ENCODE measurements at regions not wholly inside any gene's neighbourhood (a gene's known extent, or its start where the extent isn't known, plus 50 kb on each side); places are given as distances from the start of the nearest gene placed in this dataset.

DNA sequence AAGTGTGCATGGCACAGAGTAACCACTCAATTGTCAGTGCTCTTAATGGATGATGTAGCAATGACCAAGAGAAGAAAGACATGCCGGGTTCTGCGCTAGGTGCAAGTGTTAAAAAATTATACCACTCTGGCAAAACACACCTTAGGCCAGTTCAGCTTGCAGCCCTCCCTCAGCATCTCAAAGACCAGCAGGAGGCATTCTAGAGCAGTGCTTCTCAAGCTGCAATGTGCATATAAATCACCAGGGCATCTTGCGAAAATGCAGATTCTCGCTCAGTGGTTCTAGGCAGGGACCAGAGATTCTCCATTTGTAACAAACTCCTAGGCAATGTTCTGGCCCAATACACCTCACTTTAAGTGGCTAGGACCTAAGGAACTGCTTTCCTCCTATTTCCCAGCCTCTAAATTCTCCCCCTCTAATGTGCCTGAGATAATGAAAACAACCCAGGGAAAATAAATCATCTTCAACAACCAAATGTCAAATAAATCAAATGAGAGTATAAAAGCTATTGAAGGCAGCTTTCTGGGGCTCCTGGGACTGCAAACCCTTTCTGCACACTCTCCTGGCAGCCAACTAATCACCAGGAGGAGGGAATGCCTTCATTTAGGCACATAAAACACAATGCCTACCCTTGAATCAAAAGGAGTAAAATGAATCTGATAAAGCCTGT lies 337.2 kb upstream of the API5 start:
- Mint-ChIP-seq H3K36me3 (no peaks in the 10 kb centered on the region), H3K27me3 (ENCODE audit: low read depth in 3 of 3) (peaks cover 0 to 1% (median 0%) of the 10 kb centered on the region in 3 donors), H3K9me3 (peaks cover 0 to 7% (median 0%) of the 10 kb centered on the region in 7 donors), H3K4me3 (no peak overlapping the region), H3K4me1 (no peaks in the 10 kb centered on the region), H3K27ac (no peak overlapping the region)
- no peak overlapping the region for H3K27ac ChIP-seq (ENCODE audit: low read depth in 1 of 2, low read length in 2 of 2)
- TF ChIP-seq, protein P1, sequence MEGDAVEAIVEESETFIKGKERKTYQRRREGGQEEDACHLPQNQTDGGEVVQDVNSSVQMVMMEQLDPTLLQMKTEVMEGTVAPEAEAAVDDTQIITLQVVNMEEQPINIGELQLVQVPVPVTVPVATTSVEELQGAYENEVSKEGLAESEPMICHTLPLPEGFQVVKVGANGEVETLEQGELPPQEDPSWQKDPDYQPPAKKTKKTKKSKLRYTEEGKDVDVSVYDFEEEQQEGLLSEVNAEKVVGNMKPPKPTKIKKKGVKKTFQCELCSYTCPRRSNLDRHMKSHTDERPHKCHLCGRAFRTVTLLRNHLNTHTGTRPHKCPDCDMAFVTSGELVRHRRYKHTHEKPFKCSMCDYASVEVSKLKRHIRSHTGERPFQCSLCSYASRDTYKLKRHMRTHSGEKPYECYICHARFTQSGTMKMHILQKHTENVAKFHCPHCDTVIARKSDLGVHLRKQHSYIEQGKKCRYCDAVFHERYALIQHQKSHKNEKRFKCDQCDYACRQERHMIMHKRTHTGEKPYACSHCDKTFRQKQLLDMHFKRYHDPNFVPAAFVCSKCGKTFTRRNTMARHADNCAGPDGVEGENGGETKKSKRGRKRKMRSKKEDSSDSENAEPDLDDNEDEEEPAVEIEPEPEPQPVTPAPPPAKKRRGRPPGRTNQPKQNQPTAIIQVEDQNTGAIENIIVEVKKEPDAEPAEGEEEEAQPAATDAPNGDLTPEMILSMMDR (IDR thresholded peaks at IDR 0.05): no peak
- H2AFZ ChIP-seq (ENCODE audit: insufficient read depth, low read depth, low read length, poor library complexity, severe bottlenecking): no peak overlapping the region
- no peak overlapping the region for H3K4me2 ChIP-seq (replicated peaks; ENCODE audit: extremely low read depth, low read length, poor library complexity, severe bottlenecking)
- H3K4me1 ChIP-seq (ENCODE audit: control insufficient read depth in 1 of 2, insufficient read depth in 2 of 2, low read length in 2 of 2): no peaks in the 10 kb centered on the region
- H3K27me3 ChIP-seq (ENCODE audit: control insufficient read depth in 2 of 2, insufficient read depth in 2 of 2, low read length in 2 of 2): no peaks in the 10 kb centered on the region
- H3K9ac ChIP-seq (ENCODE audit: insufficient read depth, low read length, poor library complexity, severe bottlenecking): no peak overlapping the region
- peaks cover 0 to 4% of the 10 kb centered on the region in 2 donors for H3K9me3 ChIP-seq (replicated peaks in 1 of 2; ENCODE audit: control insufficient read depth in 1 of 2, insufficient read depth in 1 of 2, low read length in 2 of 2)
- no peaks in the 10 kb centered on the region for H4K20me1 ChIP-seq (ENCODE audit: insufficient read depth, low read length)
- WGBS (ENCODE audit: insufficient coverage): 41% methylated on average over 2 of the region's 4 CpGs
- intact Hi-C loops (cut with micrococcal nuclease): no loop called here
- no peak for DNase-seq
- H3K4me3 ChIP-seq (replicated peaks in 1 of 3; ENCODE audit: low read depth in 2 of 3, low read length in 3 of 3): no peak overlapping the region
- no peaks in the 10 kb centered on the region for H3K36me3 ChIP-seq (replicated peaks in 1 of 2; ENCODE audit: control insufficient read depth in 1 of 2, insufficient read depth in 2 of 2, low read length in 2 of 2)
- no peaks in the 10 kb centered on the region for H3K79me2 ChIP-seq (ENCODE audit: insufficient read depth, low read length)

DNA sequence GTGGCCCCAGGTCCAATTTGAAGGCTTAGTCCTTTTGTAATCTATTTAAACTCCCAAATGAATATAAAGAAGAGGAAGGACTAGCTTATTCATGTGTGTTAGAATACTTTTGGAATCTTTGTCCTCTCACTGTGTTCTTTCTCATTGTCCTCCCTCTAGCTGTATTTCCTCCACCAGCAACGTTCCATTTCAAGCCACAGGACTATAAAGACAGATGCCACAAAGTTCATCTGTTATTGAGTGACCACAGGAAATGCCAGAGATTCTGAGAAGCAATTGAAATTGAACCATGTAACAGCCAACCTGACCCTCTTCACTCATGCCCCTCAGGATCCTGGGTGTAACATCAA lies 336.6 kb upstream of the API5 start:
- no peak overlapping the region for H3K27ac ChIP-seq (ENCODE audit: low read depth in 1 of 2, low read length in 2 of 2)
- no peaks in the 10 kb centered on the region for H3K36me3 Mint-ChIP-seq
- H3K9me3 Mint-ChIP-seq: peaks cover 0 to 8% (median 0%) of the 10 kb centered on the region in 7 donors
- peaks cover 0 to 4% of the 10 kb centered on the region in 2 donors for H3K9me3 ChIP-seq (replicated peaks in 1 of 2; ENCODE audit: control insufficient read depth in 1 of 2, insufficient read depth in 1 of 2, low read length in 2 of 2)
- intact Hi-C loops (cut with micrococcal nuclease): no loop called here
- TF ChIP-seq, protein P1 (IDR thresholded peaks at IDR 0.05): no peak
- no peaks in the 10 kb centered on the region for H3K27me3 ChIP-seq (ENCODE audit: control insufficient read depth in 2 of 2, insufficient read depth in 2 of 2, low read length in 2 of 2)
- no peak overlapping the region for H2AFZ ChIP-seq (ENCODE audit: insufficient read depth, low read depth, low read length, poor library complexity, severe bottlenecking)
- H3K4me1 ChIP-seq (ENCODE audit: control insufficient read depth in 1 of 2, insufficient read depth in 2 of 2, low read length in 2 of 2): no peaks in the 10 kb centered on the region
- peaks cover 0 to 1% (median 0%) of the 10 kb centered on the region in 3 donors for H3K27me3 Mint-ChIP-seq (ENCODE audit: low read depth in 3 of 3)
- WGBS (ENCODE audit: insufficient coverage): no CpG with 5 or more reads among the region's 1 CpG
- no peak overlapping the region for H3K9ac ChIP-seq (ENCODE audit: insufficient read depth, low read length, poor library complexity, severe bottlenecking)
- H3K27ac Mint-ChIP-seq: no peak overlapping the region
- H4K20me1 ChIP-seq (ENCODE audit: insufficient read depth, low read length): no peaks in the 10 kb centered on the region
- no peaks in the 10 kb centered on the region for H3K36me3 ChIP-seq (replicated peaks in 1 of 2; ENCODE audit: control insufficient read depth in 1 of 2, insufficient read depth in 2 of 2, low read length in 2 of 2)
- no peak overlapping the region for H3K4me3 Mint-ChIP-seq
- H3K4me2 ChIP-seq (replicated peaks; ENCODE audit: extremely low read depth, low read length, poor library complexity, severe bottlenecking): no peak overlapping the region
- no peak for DNase-seq
- no peaks in the 10 kb centered on the region for H3K4me1 Mint-ChIP-seq
- no peaks in the 10 kb centered on the region for H3K79me2 ChIP-seq (ENCODE audit: insufficient read depth, low read length)
- no peak overlapping the region for H3K4me3 ChIP-seq (replicated peaks in 1 of 3; ENCODE audit: low read depth in 2 of 3, low read length in 3 of 3)
